ENCODE measurements at regions not wholly inside any gene's neighbourhood (a gene's known extent, or its start where the extent isn't known, plus 50 kb on each side); places are given as distances from the start of the nearest gene placed in this dataset.

GRCh38 chr16:63183743-63184142 is 1147.5 kb upstream of the CDH8 start:
- Histone ChIP-seq H3K27ac (ENCODE audit: low read depth in 1 of 2, low read length in 2 of 2) (no peak overlapping the region), H3K4me3 (ENCODE audit: low read length) (no peak overlapping the region), H3K36me3 (ENCODE audit: insufficient read depth, low read length) (no peaks in the 10 kb centered on the region), H3K27me3 (ENCODE audit: control insufficient read depth in 1 of 2, insufficient read depth in 2 of 2, low read length in 2 of 2) (no peaks in the 10 kb centered on the region), H3K9me3 (ENCODE audit: control insufficient read depth in 1 of 2, insufficient read depth in 1 of 2, low read length in 2 of 2) (peaks cover 6 to 17% of the 10 kb centered on the region in 2 experiments), H3K4me1 (ENCODE audit: insufficient read depth, low read length) (no peaks in the 10 kb centered on the region)
- Mint-ChIP-seq H3K36me3 (ENCODE audit: low read depth) (no peaks in the 10 kb centered on the region), H3K9me3 (peaks cover 17% of the 10 kb centered on the region), H3K27me3 (no peaks in the 10 kb centered on the region), H3K27ac (no peak overlapping the region), H3K4me1 (ENCODE audit: low read depth) (no peaks in the 10 kb centered on the region), H3K4me3 (no peak overlapping the region)
- DNase-seq, result no peak
- no peak for ATAC-seq (ENCODE audit: poor library complexity)
- intact Hi-C loops (cut with DNase I, micrococcal nuclease), result no loop called here
- ChIA-PET CTCF (no interaction called here), POLR2A (no interaction called here)
- TF ChIP-seq CTCF (IDR thresholded peaks at IDR 0.05), result no peak

DNA sequence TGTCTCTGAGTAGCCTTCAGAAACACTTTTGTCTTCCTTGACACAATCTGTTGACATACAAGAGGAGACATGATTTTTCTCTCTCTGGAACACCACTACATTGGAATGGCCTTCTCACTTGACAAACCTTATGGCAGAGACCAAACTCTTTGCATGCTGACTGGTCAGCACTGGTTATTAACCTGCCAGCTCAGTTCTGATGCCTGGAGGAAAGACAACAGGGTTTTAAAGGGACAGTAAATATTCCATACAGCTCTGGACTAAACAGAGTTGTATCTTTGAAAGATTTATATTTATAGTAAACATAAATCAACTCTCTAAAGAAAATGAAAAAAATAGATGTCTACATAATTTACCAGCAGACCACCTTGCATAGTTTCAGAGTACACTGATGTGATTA is 1139.1 kb upstream of the CDH8 start:
- ChIA-PET POLR2A (no interaction called here), CTCF (no interaction called here)
- no peak overlapping the region for H3K27ac Mint-ChIP-seq
- Histone ChIP-seq H3K9me3 (ENCODE audit: control insufficient read depth in 1 of 2, insufficient read depth in 1 of 2, low read length in 2 of 2) (peaks cover 16 to 19% of the 10 kb centered on the region in 2 experiments), H3K27me3 (ENCODE audit: control insufficient read depth in 1 of 2, insufficient read depth in 2 of 2, low read length in 2 of 2) (no peaks in the 10 kb centered on the region), H3K4me3 (ENCODE audit: low read length) (no peak overlapping the region), H3K27ac (ENCODE audit: low read depth in 1 of 2, low read length in 2 of 2) (no peak overlapping the region), H3K4me1 (ENCODE audit: insufficient read depth, low read length) (no peaks in the 10 kb centered on the region), H3K36me3 (ENCODE audit: insufficient read depth, low read length) (no peaks in the 10 kb centered on the region)
- intact Hi-C loops (cut with DNase I, micrococcal nuclease), result no loop called here
- no peaks in the 10 kb centered on the region for H3K4me1 Mint-ChIP-seq (ENCODE audit: low read depth)
- H3K4me3 Mint-ChIP-seq, result no peak overlapping the region
- H3K9me3 Mint-ChIP-seq, result peaks cover 10% of the 10 kb centered on the region
- no peaks in the 10 kb centered on the region for H3K36me3 Mint-ChIP-seq (ENCODE audit: low read depth)
- ATAC-seq (ENCODE audit: poor library complexity) (no peak), DNase-seq (no peak)
- H3K27me3 Mint-ChIP-seq, result no peaks in the 10 kb centered on the region
- no peak for TF ChIP-seq CTCF (IDR thresholded peaks at IDR 0.05)

DNA sequence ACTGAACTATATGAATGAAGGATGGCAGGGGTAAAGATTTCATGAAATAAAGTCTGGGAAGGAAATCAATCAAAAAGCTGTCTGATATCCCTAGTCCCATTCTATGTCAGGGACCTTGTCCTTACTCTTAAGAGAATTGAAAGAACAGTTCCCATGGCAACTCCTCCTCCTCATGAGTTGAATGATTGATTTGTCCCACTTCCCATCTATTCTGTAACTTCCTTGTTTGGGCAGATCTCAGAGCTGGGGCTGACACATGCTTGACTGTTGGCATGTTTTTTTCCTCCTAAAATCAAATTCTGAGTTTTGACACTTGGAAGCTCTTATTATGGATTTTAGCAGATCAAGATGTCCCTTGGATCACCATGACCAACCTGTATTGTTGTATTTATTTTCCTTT is 1138.6 kb upstream of the CDH8 start:
- no peaks in the 10 kb centered on the region for H3K36me3 Mint-ChIP-seq (ENCODE audit: low read depth)
- no peaks in the 10 kb centered on the region for H3K4me1 Mint-ChIP-seq (ENCODE audit: low read depth)
- no peaks in the 10 kb centered on the region for H3K27me3 Mint-ChIP-seq
- H3K9me3 ChIP-seq (ENCODE audit: control insufficient read depth in 1 of 2, insufficient read depth in 1 of 2, low read length in 2 of 2), result peaks cover 16 to 19% of the 10 kb centered on the region in 2 experiments
- H3K27me3 ChIP-seq (ENCODE audit: control insufficient read depth in 1 of 2, insufficient read depth in 2 of 2, low read length in 2 of 2), result no peaks in the 10 kb centered on the region
- TF ChIP-seq CTCF (IDR thresholded peaks at IDR 0.05), result no peak
- ATAC-seq (ENCODE audit: poor library complexity) (no peak), DNase-seq (no peak)
- no peak overlapping the region for H3K27ac ChIP-seq (ENCODE audit: low read depth in 1 of 2, low read length in 2 of 2)
- peaks cover 14% of the 10 kb centered on the region for H3K9me3 Mint-ChIP-seq
- no peak overlapping the region for H3K4me3 Mint-ChIP-seq
- H3K4me1 ChIP-seq (ENCODE audit: insufficient read depth, low read length), result no peaks in the 10 kb centered on the region
- intact Hi-C loops (cut with DNase I, micrococcal nuclease), result no loop called here
- no peak overlapping the region for H3K4me3 ChIP-seq (ENCODE audit: low read length)
- CTCF ChIA-PET, result no interaction called here
- H3K36me3 ChIP-seq (ENCODE audit: insufficient read depth, low read length), result no peaks in the 10 kb centered on the region
- no peak overlapping the region for H3K27ac Mint-ChIP-seq
- POLR2A ChIA-PET, result no interaction called here

Measured in CD4-positive, alpha-beta T cell (primary cell).